AG09319 (cell line): ENCODE measurements at regions not wholly inside any gene's neighbourhood (a gene's known extent, or its start where the extent isn't known, plus 50 kb on each side); places are given as distances from the start of the nearest gene placed in this dataset.

Experiments used
- DNase-seq: peaks from one replicate; pipeline ENCODE4 v3.0.0-alpha.2; 2010; ENCODE audit warnings: low read depth; ENCODE audit errors: extremely low read depth
- CTCF ChIP-seq: IDR thresholded peaks from 2 replicates; pipeline ENCODE4 v1.5.1; 2011; ENCODE audit warnings: low read depth, mild to moderate bottlenecking, inconsistent platforms, low read length, moderate library complexity

- no peak for DNase-seq
- TF ChIP-seq CTCF = no peak
These were observed 250.1 kb downstream of the GAS1 start for GRCh38 chr9:86697213-86697612.

GRCh38 chr9:86695910-86696424, 251.3 kb downstream of the GAS1 start:
- no peak for DNase-seq
- no peak for TF ChIP-seq CTCF

- TF ChIP-seq CTCF = no peak
- no peak for DNase-seq
These were observed 257.3 kb downstream of the GAS1 start for GRCh38 chr9:86690034-86690433.

- TF ChIP-seq CTCF = no peak
- no peak for DNase-seq
These were observed 259.5 kb downstream of the GAS1 start for GRCh38 chr9:86687788-86688187.

- no peak for TF ChIP-seq CTCF
These were observed 261.8 kb downstream of the GAS1 start for GRCh38 chr9:86685556-86685955.

GRCh38 chr9:86684148-86684547, 263.2 kb downstream of the GAS1 start:
- TF ChIP-seq CTCF = no peak
- no peak for DNase-seq

More at GRCh38 chr9:86685556-86685955, 261.8 kb downstream of the GAS1 start:
- DNase-seq = no peak

GRCh38 chr9:86682240-86682639, 265.1 kb downstream of the GAS1 start:
- DNase-seq = no peak
- TF ChIP-seq CTCF = no peak
